HCT116 (cell line): ENCODE measurements at regions not wholly inside any gene's neighbourhood (a gene's known extent, or its start where the extent isn't known, plus 50 kb on each side); places are given as distances from the start of the nearest gene placed in this dataset.

Experiments used
- ATAC-seq: fragments of 200-7000 bp; cut with Tn5 transposase; 2 replicates; pipeline ENCODE4 v1.9.1; 2020; ENCODE audit warnings: mild to moderate bottlenecking, moderate library complexity
- BruUV-seq: library from RNA; stranded (reverse); fragments of 400-500 nt; replicated peaks from 2 replicates; lab custom pipeline; 2021; lab: Mats Ljungman, UMichigan
- CTCF ChIA-PET: fragments of 300-600 bp; sonication (Branson Sonifier 250); formaldehyde crosslinking; loops from one replicate; lab custom pipeline; 2021; ENCODE audit warnings: antibody characterized with exemption; lab: Charles Lee
- POLR2A ChIA-PET: fragments of 300-600, 350-600 bp; sonication (Branson Sonifier 250); formaldehyde crosslinking; loops from one replicate; lab custom pipeline; 2021; ENCODE audit warnings: antibody characterized with exemption; lab: Charles Lee
- RAD21 ChIA-PET, 2 experiments: fragments of 300-600 bp; sonication (Branson Sonifier 250); formaldehyde crosslinking; loops; one replicate each; lab custom pipeline; 2023; ENCODE audit warnings: low total read pairs in 2 of 2; ENCODE audit not compliant: uncharacterized antibody in 2 of 2, unreplicated experiment in 2 of 2, low non-redundant PET in 1 of 2; lab: Charles Lee
- DNase-seq: peaks from one replicate; pipeline ENCODE4 v3.0.0-alpha.2; 2010; ENCODE audit warnings: low read depth, low spot score
- H2AFZ ChIP-seq: fragments of 200-600 bp; shearing (Covaris generic), sonication (generic); 2 replicates; pipeline ENCODE4 v1.6.1; 2017; ENCODE audit warnings: low read depth, mixed run types, mixed read lengths, antibody characterized with exemption, low read length; ENCODE audit not compliant: poor library complexity, severe bottlenecking
- H3K27ac ChIP-seq: 2 replicates; pipeline ENCODE4 v1.5.1; 2012; ENCODE audit warnings: low read depth, low read length
- H3K27me3 ChIP-seq: fragments of 200-600 bp; sonication (generic); 2 replicates; pipeline ENCODE4 v1.6.1; 2016; ENCODE audit warnings: mixed run types, low read length, mixed read lengths; ENCODE audit not compliant: insufficient read depth
- H3K36me3 ChIP-seq, 2 experiments: fragments of 200-500 bp in 1 of 2; fragments of 200-600 bp in 1 of 2; sonication (Bioruptor generic) in 1 of 2; sonication (generic) in 1 of 2; 2 replicates each; pipeline versions ENCODE4 v1.5.1 to v1.6.1; 2014 to 2016; ENCODE audit warnings: low read length in 2 of 2, inconsistent platforms in 1 of 2, mixed read lengths in 1 of 2, mixed run types in 1 of 2; ENCODE audit not compliant: insufficient read depth in 2 of 2, control insufficient read depth in 1 of 2
- H3K4me1 ChIP-seq, 2 experiments: fragments of 200-600 bp in 1 of 2; sonication (generic) in 1 of 2; 2 replicates each; pipeline versions ENCODE4 v1.5.1 to v1.6.1; 2012 to 2017; ENCODE audit warnings: low read length in 2 of 2, inconsistent platforms in 1 of 2, mild to moderate bottlenecking in 1 of 2, mixed read lengths in 1 of 2, mixed run types in 1 of 2, moderate library complexity in 1 of 2; ENCODE audit not compliant: insufficient read depth in 2 of 2, control insufficient read depth in 1 of 2
- H3K4me2 ChIP-seq: fragments of 200-600 bp; sonication (generic); 2 replicates; pipeline ENCODE4 v1.6.1; 2017; ENCODE audit warnings: mixed run types, low read length, mixed read lengths
- H3K4me3 ChIP-seq, 2 experiments: fragments of 200-600 bp in 1 of 2; sonication (generic) in 1 of 2; replicated peaks in 1 of 2; 2 replicates each; pipeline ENCODE4 v1.5.1; 2011 to 2016; ENCODE audit warnings: low read length in 2 of 2, control low read depth in 1 of 2, low read depth in 1 of 2, mild to moderate bottlenecking in 1 of 2, mixed read lengths in 1 of 2, mixed run types in 1 of 2
- H3K79me2 ChIP-seq: fragments of 200-600 bp; sonication (generic); 2 replicates; pipeline ENCODE4 v1.6.1; 2017; ENCODE audit warnings: mild to moderate bottlenecking, mixed run types, low read length, moderate library complexity, mixed read lengths; ENCODE audit not compliant: insufficient read depth
- H3K9ac ChIP-seq: fragments of 200-600 bp; sonication (generic); 2 replicates; pipeline ENCODE4 v1.6.1; 2016; ENCODE audit warnings: low read length, mixed read lengths
- H3K9me2 ChIP-seq: fragments of 200-600 bp; sonication (generic), shearing (Covaris generic); 2 replicates; pipeline ENCODE4 v1.6.1; 2017; ENCODE audit warnings: mixed run types, mild to moderate bottlenecking, moderate library complexity; ENCODE audit not compliant: insufficient read depth
- H3K9me3 ChIP-seq, 2 experiments: fragments of 200-500 bp in 1 of 2; fragments of 200-600 bp in 1 of 2; sonication (Bioruptor generic) in 1 of 2; sonication (generic) in 1 of 2; 2 replicates each; pipeline ENCODE4 v1.6.1; 2014 to 2017; ENCODE audit warnings: low read length in 2 of 2, mixed read lengths in 2 of 2, inconsistent platforms in 1 of 2, low read depth in 1 of 2, mild to moderate bottlenecking in 1 of 2, mixed run types in 1 of 2, moderate library complexity in 1 of 2; ENCODE audit not compliant: control insufficient read depth in 1 of 2, insufficient read depth in 1 of 2
- H4K20me1 ChIP-seq: fragments of 200-600 bp; sonication (generic), shearing (Covaris generic); 2 replicates; pipeline ENCODE4 v1.6.1; 2017; ENCODE audit warnings: mixed run types, mild to moderate bottlenecking, moderate library complexity; ENCODE audit not compliant: insufficient read depth
- ATF3 ChIP-seq: IDR thresholded peaks from 2 replicates; pipeline ENCODE4 v1.6.1; 2012
- CBX3 ChIP-seq: IDR thresholded peaks from 2 replicates; pipeline ENCODE4 v1.6.1; 2012; ENCODE audit warnings: low read depth
- EZH2phosphoT487 ChIP-seq: fragments of 200-600 bp; IDR thresholded peaks from 2 replicates; pipeline ENCODE4 v1.6.1; 2018; ENCODE audit warnings: antibody characterized with exemption, borderline replicate concordance
- JUND ChIP-seq: IDR thresholded peaks from 2 replicates; pipeline ENCODE4 v1.6.1; 2012
- MAX ChIP-seq: IDR thresholded peaks from 2 replicates; pipeline ENCODE4 v1.6.1; 2012
- POLR2A ChIP-seq: IDR thresholded peaks from 2 replicates; pipeline ENCODE4 v1.7.0; 2011; ENCODE audit warnings: borderline replicate concordance; ENCODE audit not compliant: insufficient read depth, insufficient read length; ENCODE audit errors: extremely low read depth
- POLR2AphosphoS5 ChIP-seq: IDR thresholded peaks from 2 replicates; pipeline ENCODE4 v1.6.1; 2011; ENCODE audit warnings: mild to moderate bottlenecking, low read depth, low read length, moderate library complexity
- SP1 ChIP-seq: IDR thresholded peaks from 2 replicates; pipeline ENCODE4 v1.6.1; 2012; ENCODE audit warnings: low read depth
- TCF7L2 ChIP-seq: IDR thresholded peaks from 2 replicates; pipeline ENCODE4 v1.7.0; 2011; ENCODE audit warnings: borderline replicate concordance, inconsistent platforms; ENCODE audit not compliant: insufficient read depth, insufficient read length; ENCODE audit errors: extremely low read depth
- YY1 ChIP-seq: IDR thresholded peaks from 2 replicates; pipeline ENCODE4 v1.6.1; 2011; ENCODE audit warnings: low read length, low read depth, moderate library complexity, mild to moderate bottlenecking; ENCODE audit not compliant: insufficient replicate concordance; ENCODE audit errors: extremely low read depth
- ZNF274 ChIP-seq: fragments of 200-500 bp; sonication (Bioruptor generic); IDR thresholded peaks from 2 replicates; pipeline ENCODE4 v1.6.1; 2014; ENCODE audit warnings: mild to moderate bottlenecking, low read depth, low read length, inconsistent platforms
- intact Hi-C: fragments of 100-400 bp; cut with micrococcal nuclease; formaldehyde crosslinking; loops from 2 replicates; pipeline ENCODE4 v1.10.0; 2022

GRCh38 chr15:81852411-81853149 is 193.2 kb downstream of the MEX3B start:
- CTCF ChIA-PET, result no interaction called here
- BruUV-seq, result no TSS peak
- intact Hi-C loops, result no loop called here

GRCh38 chr15:81851757-81852156 is 194.1 kb downstream of the MEX3B start:
- BruUV-seq, result no TSS peak
- RAD21 ChIA-PET, result no interaction called here
- H3K9me2 ChIP-seq, result no peaks in the 10 kb centered on the region

More at GRCh38 chr15:81852411-81853149, 193.2 kb downstream of the MEX3B start:
- Histone ChIP-seq H2AFZ (no peak overlapping the region), H4K20me1 (no peaks in the 10 kb centered on the region), H3K4me3 (no peak overlapping the region), H3K4me2 (no peak overlapping the region), H3K36me3 (no peaks in the 10 kb centered on the region), H3K79me2 (no peaks in the 10 kb centered on the region), H3K9me3 (no peaks in the 10 kb centered on the region), H3K27me3 (peaks cover 40% of the 10 kb centered on the region), H3K9ac (no peak overlapping the region), H3K9me2 (no peaks in the 10 kb centered on the region), H3K4me1 (no peaks in the 10 kb centered on the region), H3K27ac (no peak overlapping the region)
- DNase-seq (no peak), ATAC-seq (no peak)
- ChIA-PET RAD21 (no interaction called here), POLR2A (no interaction called here)
- TF ChIP-seq ZNF274, result no peak
- TF ChIP-seq YY1, result no peak

More at GRCh38 chr15:81851757-81852156, 194.1 kb downstream of the MEX3B start:
- Histone ChIP-seq H3K27me3 (peaks cover 37% of the 10 kb centered on the region), H4K20me1 (no peaks in the 10 kb centered on the region), H3K4me3 (no peak overlapping the region), H3K4me2 (no peak overlapping the region), H2AFZ (no peak overlapping the region), H3K79me2 (no peaks in the 10 kb centered on the region), H3K9me3 (no peaks in the 10 kb centered on the region), H3K9ac (no peak overlapping the region)
- ATAC-seq (no peak), DNase-seq (no peak)
- POLR2A ChIA-PET, result no interaction called here
- intact Hi-C loops, result no loop called here
- TF ChIP-seq POLR2A (no peak), MAX (no peak), EZH2phosphoT487 (no peak), POLR2AphosphoS5 (no peak), ATF3 (no peak), JUND (no peak), CBX3 (no peak), YY1 (no peak), TCF7L2 (no peak), SP1 (no peak)
- TF ChIP-seq, all 23 proteins: peak for 0
- CTCF ChIA-PET, result no interaction called here
- no peaks in the 10 kb centered on the region for H3K36me3 ChIP-seq
- no peaks in the 10 kb centered on the region for H3K4me1 ChIP-seq
- H3K27ac ChIP-seq, result no peak overlapping the region
